GM12878 (cell line): ENCODE measurements at regions not wholly inside any gene's neighbourhood (a gene's known extent, or its start where the extent isn't known, plus 50 kb on each side); places are given as distances from the start of the nearest gene placed in this dataset.

ENCODE experiments used
- ATAC-seq: fragments of 200-7000 bp; cut with Tn5 transposase; 3 replicates; pipeline ENCODE4 v1.9.1; 2020; ENCODE audit warnings: mild to moderate bottlenecking, moderate library complexity
- BruUV-seq: library from RNA; stranded (reverse); fragments of 400-500 nt; replicated peaks from 2 replicates; lab custom pipeline; 2021; lab: Mats Ljungman, UMichigan
- CTCF ChIA-PET: fragments of 300-600 bp; sonication (Branson Sonifier 250); formaldehyde crosslinking; extraction: SDS; loops from one replicate; lab custom pipeline; 2021; ENCODE audit warnings: inconsistent platforms; lab: Yijun Ruan, JAX
- POLR2A ChIA-PET: fragments of 350-600 bp; formaldehyde crosslinking; extraction: SDS; loops from one replicate; lab custom pipeline; 2021; ENCODE audit warnings: inconsistent platforms; lab: Charles Lee
- RAD21 ChIA-PET: fragments of 300-600 bp; sonication (Branson Sonifier 250); formaldehyde crosslinking; loops from one replicate; lab custom pipeline; 2023; ENCODE audit warnings: antibody characterized with exemption; ENCODE audit not compliant: unreplicated experiment; lab: Charles Lee
- SMC1A ChIA-PET: fragments of 300-600 bp; sonication (Branson Sonifier 250); formaldehyde crosslinking; loops from one replicate; lab custom pipeline; 2023; ENCODE audit not compliant: unreplicated experiment, uncharacterized antibody; lab: Charles Lee
- DNase-seq: peaks from one replicate; pipeline ENCODE4 v3.0.0-alpha.2; 2011; ENCODE audit warnings: low read depth, low spot score
- FAIRE-seq: peaks from 3 replicates; lab custom pipeline; 2011; peaks lifted over from hg19 to GRCh38; lab: Jason Lieb, UNC
- H2AFZ ChIP-seq: 2 replicates; pipeline ENCODE4 v1.6.0; 2011; ENCODE audit warnings: low read depth, low read length, control low read depth; ENCODE audit not compliant: control insufficient read depth
- H3K27ac ChIP-seq: 2 replicates; pipeline ENCODE4 v1.5.1; 2011; ENCODE audit warnings: control low read depth; ENCODE audit not compliant: control insufficient read depth, insufficient read depth
- H3K27me3 ChIP-seq, 2 experiments: replicated peaks in 1 of 2; 2 replicates each; pipeline versions ENCODE4 v1.6.0 to v1.6.1; 2011; ENCODE audit warnings: low read length in 1 of 2; ENCODE audit not compliant: control insufficient read depth in 2 of 2, insufficient read depth in 2 of 2
- H3K36me3 ChIP-seq, 2 experiments: 2 replicates each; pipeline ENCODE4 v1.5.1; 2011; ENCODE audit warnings: low read length in 1 of 2; ENCODE audit not compliant: control insufficient read depth in 2 of 2, insufficient read depth in 2 of 2
- H3K4me1 ChIP-seq: 2 replicates; pipeline ENCODE4 v1.6.1; 2011; ENCODE audit warnings: mild to moderate bottlenecking, low read length, moderate library complexity, mixed read lengths; ENCODE audit not compliant: control insufficient read depth, insufficient read depth
- H3K4me2 ChIP-seq: 2 replicates; pipeline ENCODE4 v1.6.0; 2011; ENCODE audit warnings: control low read depth; ENCODE audit not compliant: control insufficient read depth, insufficient read depth
- H3K4me3 ChIP-seq: fragments of 200-600 bp; sonication (generic); 2 replicates; pipeline ENCODE4 v1.5.1; 2016
- H3K79me2 ChIP-seq: 2 replicates; pipeline ENCODE4 v1.6.0; 2011; ENCODE audit warnings: low read length; ENCODE audit not compliant: control insufficient read depth, insufficient read depth
- H3K9ac ChIP-seq: 2 replicates; pipeline ENCODE4 v1.8.0; 2011; ENCODE audit warnings: low read length, control low read depth, mixed read lengths; ENCODE audit not compliant: control insufficient read depth, insufficient read depth
- H3K9me3 ChIP-seq: replicated peaks from 3 replicates; pipeline ENCODE4 v1.5.1; 2011; ENCODE audit warnings: mild to moderate bottlenecking, low read length; ENCODE audit not compliant: control insufficient read depth, insufficient read depth
- H4K20me1 ChIP-seq: 2 replicates; pipeline ENCODE4 v1.6.0; 2011; ENCODE audit not compliant: control insufficient read depth, insufficient read depth
- BRCA1 ChIP-seq: IDR thresholded peaks from 2 replicates; pipeline ENCODE4 v1.6.1; 2011; ENCODE audit warnings: low read depth, low read length, improper control_type of control experiment
- CBX5 ChIP-seq: sonication (generic); IDR thresholded peaks from 2 replicates; pipeline ENCODE4 v1.6.1; 2016; ENCODE audit warnings: low read depth, moderate library complexity, mild to moderate bottlenecking, inconsistent platforms
- ETV6 ChIP-seq, 2 experiments: fragments of 450-650 bp in 1 of 2; IDR thresholded peaks in 1 of 2; conservative IDR thresholded peaks in 1 of 2; 2 replicates each; pipeline ENCODE4 v1.6.1; 2014; ENCODE audit warnings: antibody characterized with exemption in 1 of 2, borderline replicate concordance in 1 of 2, low read depth in 1 of 2, mild to moderate bottlenecking in 1 of 2, moderate library complexity in 1 of 2
- KDM1A ChIP-seq: fragments of 200-600 bp; sonication (generic); IDR thresholded peaks from 2 replicates; pipeline ENCODE4 v1.6.1; 2016; ENCODE audit warnings: borderline replicate concordance
- NFYB ChIP-seq: IDR thresholded peaks from 2 replicates; pipeline ENCODE4 v1.6.1; 2011; ENCODE audit warnings: low read depth, mild to moderate bottlenecking, low read length, improper control_type of control experiment, moderate library complexity; ENCODE audit not compliant: insufficient read depth
- RCOR1 ChIP-seq: conservative IDR thresholded peaks from 2 replicates; pipeline ENCODE4 v1.6.1; 2012; ENCODE audit warnings: low read depth, low read length, improper control_type of control experiment
- REST ChIP-seq: IDR thresholded peaks from 2 replicates; pipeline ENCODE4 v1.6.1; 2012; ENCODE audit warnings: mild to moderate bottlenecking, low read depth, low read length
- ZNF24 ChIP-seq: fragments of 450-650 bp; IDR thresholded peaks from 2 replicates; pipeline ENCODE4 v1.6.1; 2017; ENCODE audit warnings: antibody characterized with exemption, mild to moderate bottlenecking
- WGBS: methylation state at CpG from one replicate; pipeline ENCODE4 v1.1.6; 2016; ENCODE audit warnings: low lambda C conversion rate; ENCODE audit not compliant: insufficient replicate concordance, insufficient coverage; ENCODE audit errors: missing lambda C conversion rate; 5-methylcytosine and 5-hydroxymethylcytosine counted together
- in situ Hi-C: fragments of 300-500 bp; cut with MboI; formaldehyde crosslinking; loops from 9 replicates; pipeline ENCODE4 v1.14.3; 2018; ENCODE audit warnings: mixed read lengths
- intact Hi-C: fragments of 100-400 bp; cut with micrococcal nuclease; formaldehyde crosslinking; loops from one replicate; pipeline ENCODE4 v1.14.2; 2022; ENCODE audit not compliant: unreplicated experiment

- H3K9ac ChIP-seq = no peak overlapping the region
- H3K4me2 ChIP-seq = no peak overlapping the region
- DNase-seq = no peak
- no peak for ATAC-seq
- RAD21 ChIA-PET = no interaction called here
- TF ChIP-seq KDM1A = no peak
- no peak for TF ChIP-seq CBX5
- TF ChIP-seq RCOR1 = no peak
- TF ChIP-seq NFYB = no peak
- TF ChIP-seq ZNF24 = no peak
- no peak for TF ChIP-seq REST
- TF ChIP-seq ETV6 (conservative IDR thresholded peaks at IDR 0.05 in 1 of 2, IDR thresholded peaks at IDR 0.05 in 1 of 2; ENCODE audit: borderline replicate concordance in 1 of 2, low read depth in 1 of 2) = no peak
- TF ChIP-seq BRCA1 = no peak
- no peaks in the 10 kb centered on the region for H3K27me3 ChIP-seq
- H3K4me3 ChIP-seq = no peak overlapping the region
- in situ Hi-C loops = no loop called here
- SMC1A ChIA-PET = interaction anchor here (1.4 kb wide), 1 partner anchor 17 kb away, joined by 3 read pairs; no protein-coding TSS in a partner anchor
- intact Hi-C loops = no loop called here
- no peak overlapping the region for H3K27ac ChIP-seq
- BruUV-seq = no TSS peak
- H4K20me1 ChIP-seq = no peaks in the 10 kb centered on the region
- peaks cover 4% of the 10 kb centered on the region; the same call in 2 of the 3 replicates for H3K9me3 ChIP-seq
- no peaks in the 10 kb centered on the region for H3K36me3 ChIP-seq
- CTCF ChIA-PET = no interaction called here
- no peaks in the 10 kb centered on the region for H3K4me1 ChIP-seq
- no peak for FAIRE-seq
- POLR2A ChIA-PET = interaction anchor here (0.7 kb wide), 1 partner anchor 28 kb away, joined by 3 read pairs; no protein-coding TSS in a partner anchor
- H2AFZ ChIP-seq = no peak overlapping the region
- no peaks in the 10 kb centered on the region for H3K79me2 ChIP-seq
- WGBS = 92% methylated on average over 1 of the region's 1 CpG
Measured at GRCh38 chr6:105618247-105618646, 215.4 kb upstream of the PREP start.
